Jurkat, Clone E6-1 (cell line): ENCODE measurements at regions not wholly inside any gene's neighbourhood (a gene's known extent, or its start where the extent isn't known, plus 50 kb on each side); places are given as distances from the start of the nearest gene placed in this dataset.

ENCODE experiments used
- DNase-seq: peaks from one replicate; pipeline ENCODE4 v3.0.0-alpha.2; 2011; ENCODE audit warnings: low read depth, low spot score
- H3K4me3 ChIP-seq: 2 replicates; pipeline ENCODE4 v1.5.1; 2011; ENCODE audit warnings: mild to moderate bottlenecking, low read length, control low read depth, moderate library complexity

GRCh38 chr3:23663246-23663645 lies 142.5 kb upstream of the UBE2E1 start:
- no peak overlapping the region for H3K4me3 ChIP-seq

DNA sequence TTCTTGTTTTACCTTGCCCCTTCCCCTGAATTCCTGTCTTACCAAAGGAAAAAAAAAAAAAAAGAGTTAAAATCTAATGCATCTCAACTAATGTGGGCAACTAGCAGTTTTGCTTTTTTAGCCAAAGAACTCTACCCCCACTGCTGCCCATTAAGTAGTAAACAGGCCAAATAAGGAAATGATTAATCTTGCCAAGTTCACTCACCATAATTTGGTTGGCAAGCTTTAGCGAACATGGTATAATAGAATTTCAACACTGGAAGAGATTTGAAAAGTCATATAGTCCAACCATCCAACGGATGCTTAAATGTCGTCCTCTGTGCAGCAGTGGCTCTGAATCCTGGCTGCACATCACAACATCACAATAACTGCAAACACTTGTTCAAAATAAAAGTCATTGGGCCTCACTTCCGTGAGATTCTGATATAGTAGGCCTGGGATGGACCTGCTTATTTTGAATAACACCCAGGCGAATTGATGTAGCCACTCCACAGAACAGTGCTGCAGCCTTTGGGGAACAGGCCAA lies 142.0 kb upstream of the UBE2E1 start:
- DNase-seq, result no peak
- H3K4me3 ChIP-seq, result no peak overlapping the region

More at GRCh38 chr3:23663246-23663645, 142.5 kb upstream of the UBE2E1 start:
- no peak for DNase-seq

- no peak overlapping the region for H3K4me3 ChIP-seq
- no peak for DNase-seq
These were observed 141.3 kb upstream of the UBE2E1 start for GRCh38 chr3:23664459-23664858.

- DNase-seq, result no peak
These were observed 140.0 kb upstream of the UBE2E1 start for GRCh38 chr3:23665741-23666140.

DNA sequence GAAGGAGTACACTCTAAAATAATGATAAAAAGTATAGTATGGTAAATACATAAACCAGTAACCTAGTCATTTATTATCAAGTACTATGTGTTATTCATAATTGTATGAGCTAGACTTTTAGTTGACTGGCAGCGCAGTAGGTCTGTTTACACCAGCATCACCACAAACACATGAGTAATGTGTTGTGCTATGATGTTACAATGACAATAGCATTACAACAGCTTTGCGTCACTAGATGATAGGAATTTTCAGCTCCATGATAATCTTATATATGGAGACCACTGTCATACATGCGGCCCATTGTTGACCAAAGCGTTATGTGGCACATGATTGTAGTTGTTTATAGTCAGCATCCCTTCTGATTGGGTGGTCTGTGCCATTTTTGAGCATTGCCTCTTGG lies 138.9 kb upstream of the UBE2E1 start:
- DNase-seq, result no peak

More at GRCh38 chr3:23665741-23666140, 140.0 kb upstream of the UBE2E1 start:
- no peak overlapping the region for H3K4me3 ChIP-seq

GRCh38 chr3:23667536-23668429 lies 138.0 kb upstream of the UBE2E1 start:
- H3K4me3 ChIP-seq, result no peak overlapping the region
- DNase-seq, result no peak

More for the DNA sequence above, 138.9 kb upstream of the UBE2E1 start:
- no peak overlapping the region for H3K4me3 ChIP-seq

- H3K4me3 ChIP-seq, result no peak overlapping the region
- DNase-seq, result no peak
These were observed 137.3 kb upstream of the UBE2E1 start for GRCh38 chr3:23668430-23668904.

- no peak overlapping the region for H3K4me3 ChIP-seq
- DNase-seq, result no peak
These were observed 136.1 kb upstream of the UBE2E1 start for GRCh38 chr3:23669541-23670255.

DNA sequence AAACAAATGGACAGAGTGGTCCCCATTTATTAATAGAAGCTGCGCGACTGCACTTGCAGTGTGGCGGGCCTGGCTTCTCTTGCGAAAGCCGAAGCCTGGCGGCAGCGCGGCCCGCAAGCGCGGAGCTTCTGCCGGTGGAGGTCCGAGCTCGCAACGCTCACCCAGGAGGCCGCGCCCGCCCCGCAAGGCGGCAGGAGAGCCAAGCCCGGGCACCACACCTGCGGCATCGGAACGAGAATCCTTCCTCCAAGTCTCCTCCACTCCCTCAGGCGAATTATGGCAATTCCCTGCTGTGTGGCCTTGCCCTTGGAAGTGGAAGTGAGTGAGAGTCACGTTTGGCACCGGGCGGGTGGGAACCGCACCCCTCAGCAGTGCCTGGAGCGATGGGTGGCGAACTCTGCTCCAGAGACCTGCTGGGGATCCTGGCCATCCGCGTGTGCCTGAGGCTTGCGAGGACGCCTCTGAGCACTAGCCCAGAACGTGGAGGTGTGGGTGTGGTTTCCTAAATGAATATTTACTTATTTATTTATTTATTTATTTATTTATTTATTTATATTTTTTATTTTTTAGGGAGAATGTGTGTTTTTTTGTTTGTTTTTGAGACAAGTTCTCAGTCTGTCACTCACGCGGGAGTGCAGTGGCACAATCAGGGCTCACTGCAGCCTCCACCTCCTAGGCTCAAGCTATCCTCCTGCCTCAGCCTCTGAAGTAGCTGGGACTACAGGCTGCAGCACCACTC lies 133.7 kb upstream of the UBE2E1 start:
- no peak for DNase-seq
- H3K4me3 ChIP-seq, result no peak overlapping the region

DNA sequence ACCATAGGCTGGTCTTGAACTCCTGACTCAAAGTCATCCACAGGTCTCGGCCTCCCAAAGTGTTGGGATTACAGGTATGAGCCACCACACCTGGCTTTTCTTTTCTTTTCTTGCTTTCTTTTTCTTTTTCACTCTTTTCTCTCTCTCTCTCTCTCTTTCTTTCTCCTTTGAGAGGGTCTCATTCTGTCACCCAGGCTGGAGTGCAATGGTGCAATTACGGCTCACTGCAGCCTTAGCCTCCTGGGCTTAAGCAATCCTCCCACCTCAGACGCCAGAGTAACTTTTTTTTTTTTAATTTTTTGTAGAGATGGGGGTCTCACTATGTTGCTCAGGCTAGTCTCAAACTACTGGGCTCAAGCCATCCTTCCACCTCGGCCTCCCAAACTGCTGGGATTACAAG lies 133.1 kb upstream of the UBE2E1 start:
- DNase-seq, result no peak
- H3K4me3 ChIP-seq, result no peak overlapping the region

GRCh38 chr3:23675010-23675409 lies 130.7 kb upstream of the UBE2E1 start:
- DNase-seq, result no peak
- H3K4me3 ChIP-seq, result no peak overlapping the region

- DNase-seq, result no peak
- H3K4me3 ChIP-seq, result no peak overlapping the region
These were observed 129.7 kb upstream of the UBE2E1 start for GRCh38 chr3:23676093-23676492.

- DNase-seq, result no peak
- H3K4me3 ChIP-seq, result no peak overlapping the region
These were observed 123.1 kb upstream of the UBE2E1 start for GRCh38 chr3:23682646-23683045.

DNA sequence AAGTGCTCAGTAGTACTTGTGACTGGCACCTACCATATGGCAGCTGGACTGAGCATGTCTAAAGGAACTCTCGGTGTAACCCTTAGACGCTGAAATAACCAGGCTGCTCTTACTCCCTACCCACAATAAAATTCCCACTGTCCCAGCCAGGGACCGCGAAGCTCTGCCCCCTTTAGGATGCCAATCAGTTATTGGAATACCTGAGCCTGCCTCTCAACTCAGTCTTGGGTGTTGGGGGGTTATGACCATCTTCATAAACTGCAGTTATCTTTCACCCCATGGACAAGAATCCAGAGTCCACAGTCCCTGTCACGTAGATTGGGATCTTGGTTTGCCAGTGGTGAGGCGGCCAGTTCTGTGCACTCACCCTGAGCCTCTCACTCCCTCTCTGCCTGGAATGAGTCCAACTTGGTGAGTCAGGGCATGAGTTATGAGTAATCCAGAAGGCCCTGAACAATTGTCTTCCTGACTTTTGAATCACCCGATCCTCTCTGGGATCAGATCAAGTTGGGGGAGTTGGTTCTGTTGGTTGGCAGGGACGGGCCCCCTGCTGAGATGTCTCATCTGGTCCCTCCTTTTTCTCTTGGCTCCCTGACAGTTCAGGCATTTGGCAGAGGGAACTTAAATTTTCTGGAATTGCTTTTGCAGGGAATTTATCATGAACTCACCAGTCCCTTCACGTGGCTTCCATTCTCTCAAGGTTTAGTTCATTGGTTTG lies 120.1 kb upstream of the UBE2E1 start:
- DNase-seq, result no peak

GRCh38 chr3:23686519-23686918 lies 119.2 kb upstream of the UBE2E1 start:
- H3K4me3 ChIP-seq, result no peak overlapping the region
- no peak for DNase-seq

More for the DNA sequence above, 120.1 kb upstream of the UBE2E1 start:
- H3K4me3 ChIP-seq, result no peak overlapping the region

- peak; percentile 75 for DNase-seq
- H3K4me3 ChIP-seq, result no peak overlapping the region
These were observed 114.3 kb upstream of the UBE2E1 start for GRCh38 chr3:23691357-23691895.

DNA sequence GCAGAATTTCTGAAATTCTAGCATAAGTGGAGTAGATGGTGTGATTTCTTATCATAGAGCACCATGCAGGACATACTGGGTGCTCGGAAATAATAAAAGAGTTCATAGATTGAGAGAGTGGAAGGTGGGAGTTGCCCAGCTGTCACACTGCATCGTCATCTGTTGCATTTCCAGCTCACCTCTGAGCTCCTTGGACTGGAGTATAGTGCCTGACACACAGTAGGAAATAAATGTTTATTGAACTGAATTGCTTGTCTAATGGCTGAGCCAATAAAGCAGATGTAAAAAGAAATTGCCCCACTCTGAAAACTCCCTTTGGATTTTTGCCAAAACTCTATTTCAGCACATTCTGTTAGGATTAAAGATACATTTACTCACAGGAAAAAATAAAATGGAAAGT lies 108.9 kb upstream of the UBE2E1 start:
- DNase-seq, result no peak
- no peak overlapping the region for H3K4me3 ChIP-seq

- no peak for DNase-seq
- no peak overlapping the region for H3K4me3 ChIP-seq
These were observed 108.3 kb upstream of the UBE2E1 start for GRCh38 chr3:23697416-23697815.
